ENCODE measurements at regions not wholly inside any gene's neighbourhood (a gene's known extent, or its start where the extent isn't known, plus 50 kb on each side); places are given as distances from the start of the nearest gene placed in this dataset.

DNA sequence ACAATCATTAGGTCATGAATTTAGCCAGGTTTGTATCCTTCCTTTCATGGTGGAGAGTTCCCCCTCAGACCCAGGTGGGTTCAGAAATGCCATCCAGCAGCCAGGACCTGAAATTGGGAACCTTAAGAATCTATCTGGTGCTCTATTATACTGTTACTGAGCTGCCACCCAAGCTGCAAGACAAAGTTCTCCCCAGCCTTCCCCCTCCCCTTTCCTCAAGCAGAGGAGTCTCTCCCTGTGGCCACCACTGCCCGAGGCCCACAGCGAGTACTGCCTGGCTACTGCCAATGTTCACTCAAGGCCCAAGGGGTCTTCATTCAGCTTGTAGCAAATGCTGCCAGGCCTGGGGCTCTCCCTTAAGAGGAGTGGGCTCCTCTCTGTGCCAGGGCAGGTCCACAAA, 133.8 kb downstream of the TMEM38B start:
- DNase-seq (ENCODE audit: low read depth in 3 of 3): no peak

DNA sequence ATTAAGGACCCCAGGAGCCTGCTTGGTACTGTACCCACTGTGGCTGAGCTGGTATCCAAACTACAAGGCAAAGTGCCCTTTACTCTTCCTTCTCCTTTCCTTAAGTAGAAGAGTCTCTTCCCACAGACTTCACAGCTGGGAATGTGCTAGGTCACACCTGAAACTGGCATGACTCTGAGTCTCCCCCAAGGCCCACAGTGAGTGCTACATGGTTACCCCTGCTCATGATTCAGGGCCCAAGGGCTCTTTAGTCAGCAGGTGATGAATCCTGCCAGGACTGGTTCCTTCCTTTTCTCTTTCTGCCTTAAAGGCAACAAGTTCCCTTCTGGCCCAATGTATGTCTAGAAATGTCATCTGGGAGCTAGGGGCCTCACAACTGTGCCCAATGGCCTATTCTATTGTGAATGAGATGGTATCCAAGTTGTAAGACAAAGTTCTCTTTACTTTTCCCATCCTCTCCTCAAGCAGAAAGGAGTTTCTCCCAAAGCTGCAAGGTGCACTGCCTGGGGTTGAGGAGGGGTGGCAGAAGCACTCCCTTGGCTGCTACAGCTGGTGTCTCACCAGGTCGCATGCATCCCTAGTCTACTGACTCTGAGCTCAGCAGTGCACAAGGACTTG, 134.4 kb downstream of the TMEM38B start:
- DNase-seq (ENCODE audit: low read depth in 3 of 3): no peak

DNA sequence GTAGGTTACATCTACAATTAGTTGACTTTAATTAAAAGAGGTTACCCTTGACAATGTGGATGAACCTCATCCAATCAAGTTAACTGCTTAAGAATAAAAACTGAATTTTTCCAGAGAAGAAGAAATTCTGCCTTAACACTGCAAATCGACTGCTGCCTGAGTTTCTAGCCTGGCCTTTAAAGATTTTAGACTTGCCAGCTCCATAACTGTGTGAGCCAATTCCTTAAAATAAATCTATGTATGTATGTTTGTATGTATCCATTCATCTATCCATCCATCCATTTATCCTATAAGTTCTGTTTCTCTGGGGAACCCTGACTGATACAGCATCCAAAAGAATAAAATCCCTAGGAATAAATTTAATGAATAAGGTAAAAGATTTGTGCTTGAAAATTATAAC, 136.1 kb downstream of the TMEM38B start:
- no peak for DNase-seq (ENCODE audit: low read depth in 3 of 3)

DNA sequence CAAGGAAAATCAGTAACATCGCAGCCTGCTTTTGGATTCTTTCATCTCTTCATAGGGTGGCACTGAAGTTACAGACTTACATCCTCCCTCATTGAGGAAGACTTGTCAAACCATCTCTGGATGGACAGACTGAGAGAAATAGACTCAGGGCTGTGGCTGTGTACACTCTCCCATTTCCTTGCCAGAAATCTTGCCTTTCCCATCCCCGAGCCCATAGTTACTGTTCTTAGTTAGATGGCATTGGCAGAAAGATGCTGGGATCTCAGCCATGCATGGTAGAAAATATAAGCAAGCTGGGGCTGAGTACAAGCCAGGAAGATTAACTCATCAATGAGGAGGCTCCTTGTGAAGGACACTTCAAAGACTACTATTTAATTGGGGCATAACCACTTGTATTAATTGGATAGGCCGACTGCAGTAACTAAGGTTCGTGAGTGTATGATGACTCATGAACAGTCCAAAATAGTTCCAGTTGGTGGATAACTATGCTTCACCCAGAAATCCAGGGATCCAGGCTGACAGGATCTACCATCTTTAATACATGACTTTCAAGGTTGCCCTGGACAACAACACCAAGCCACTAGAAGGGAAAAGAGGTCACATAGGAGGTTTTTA, 137.9 kb downstream of the TMEM38B start:
- no peak for DNase-seq (ENCODE audit: low read depth in 3 of 3)

DNA sequence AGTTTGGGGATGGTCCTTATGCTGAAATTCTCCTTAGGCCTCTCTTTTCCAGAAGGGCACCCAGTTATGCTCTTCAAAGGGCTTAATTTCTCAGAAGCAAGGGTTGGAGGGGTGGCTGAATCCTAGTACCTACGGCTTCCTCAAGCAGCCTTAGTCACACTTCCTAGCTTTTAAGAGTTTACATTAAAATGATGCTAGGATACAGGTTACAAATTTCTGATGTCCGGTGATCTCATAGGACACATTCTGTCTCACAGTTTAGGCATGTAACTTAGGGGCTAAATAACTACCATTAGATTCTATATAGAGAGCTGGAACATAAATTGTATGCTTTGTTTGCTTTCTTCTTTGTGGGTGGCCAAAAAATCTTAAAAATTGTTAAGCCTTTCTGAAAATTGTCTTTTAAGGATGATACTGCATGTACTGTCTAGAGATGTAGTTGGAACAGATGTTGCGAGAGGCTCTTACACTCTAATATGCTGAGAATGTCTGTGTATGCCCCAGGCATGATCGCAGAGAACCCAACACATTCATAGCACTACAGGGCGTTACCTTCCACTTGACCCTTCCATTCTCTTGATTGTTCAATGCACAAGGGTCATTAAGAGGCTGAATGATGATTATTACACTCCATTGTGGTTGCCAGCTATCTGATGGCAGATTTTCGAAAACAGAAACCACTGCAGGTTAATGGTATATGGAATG, 139.1 kb downstream of the TMEM38B start:
- no peak for DNase-seq (ENCODE audit: low read depth in 3 of 3)

DNA sequence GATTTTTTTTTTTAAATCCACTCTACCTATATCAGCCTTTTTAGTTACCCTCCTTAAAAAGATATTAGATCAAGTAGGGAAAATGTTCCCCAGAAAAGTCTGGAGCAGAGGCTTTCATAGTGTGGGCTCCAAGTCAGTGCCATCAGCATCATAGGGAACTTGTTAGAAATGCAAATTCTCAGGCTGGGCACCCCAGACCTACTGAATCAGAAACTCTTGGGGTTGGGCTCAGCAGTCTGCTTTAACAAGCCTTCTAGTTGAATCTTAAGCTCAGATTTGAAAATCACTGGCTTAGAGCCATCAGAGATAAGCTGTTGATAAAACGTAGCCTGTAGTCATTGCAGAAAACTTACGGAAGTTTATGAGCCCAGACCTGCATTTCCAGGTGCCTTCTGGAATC, 140.1 kb downstream of the TMEM38B start:
- no peak for DNase-seq (ENCODE audit: low read depth in 3 of 3)

DNA sequence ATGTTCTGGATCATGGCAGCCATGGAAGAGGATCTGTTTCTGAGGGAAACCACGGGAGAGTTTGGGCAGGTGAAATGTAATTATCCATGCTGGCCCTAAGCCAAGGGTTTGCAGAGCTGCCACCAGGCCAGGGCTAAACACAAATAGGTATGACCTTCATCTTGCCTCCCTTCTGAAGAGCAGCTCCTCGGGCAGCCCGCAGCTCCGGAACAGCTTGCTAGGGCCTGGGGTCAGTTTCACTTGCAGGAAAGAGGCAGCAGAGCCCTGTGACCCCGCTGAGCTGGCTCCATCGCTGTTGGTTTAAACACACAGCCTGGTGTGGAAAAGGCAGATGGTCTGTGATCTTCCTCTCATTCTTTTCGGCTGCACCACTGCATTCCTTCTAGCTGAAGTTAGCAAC, 141.4 kb downstream of the TMEM38B start:
- no peak for DNase-seq (ENCODE audit: low read depth in 3 of 3)

DNA sequence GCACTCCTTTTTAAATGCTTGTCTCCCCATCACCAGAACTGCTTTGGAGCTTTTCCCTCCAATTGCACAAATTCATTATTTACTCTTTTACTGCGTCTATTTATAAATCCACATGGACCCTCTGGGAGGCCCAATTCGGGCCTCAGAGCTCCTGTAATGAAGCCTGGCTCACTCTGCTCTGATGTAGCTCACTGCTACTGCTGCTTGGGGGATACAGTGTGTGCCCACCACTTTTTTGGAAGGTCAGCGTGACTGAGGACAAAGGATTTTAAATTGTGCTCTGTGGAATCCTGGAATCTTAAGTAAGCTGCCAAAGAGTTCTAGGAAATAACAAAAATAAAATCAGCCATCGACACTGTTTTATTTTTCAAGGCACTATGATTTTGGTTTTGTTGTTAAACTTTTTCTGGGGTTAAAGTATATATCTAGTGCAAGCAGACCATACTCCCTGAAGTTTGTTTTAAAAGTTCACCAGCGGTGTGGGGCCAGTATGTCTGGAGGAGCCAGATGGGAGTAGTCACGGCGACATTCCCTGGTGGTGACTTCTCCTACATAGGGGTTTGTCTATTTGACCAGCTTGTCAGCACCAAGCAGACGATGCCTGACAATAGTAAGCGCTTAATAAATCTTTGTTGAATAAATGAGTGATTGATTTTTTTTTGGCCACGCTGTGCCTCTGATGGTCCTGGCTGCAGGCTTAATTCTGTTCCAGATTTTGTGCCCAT, 142.8 kb downstream of the TMEM38B start:
- DNase-seq (ENCODE audit: low read depth in 3 of 3): no peak

DNA sequence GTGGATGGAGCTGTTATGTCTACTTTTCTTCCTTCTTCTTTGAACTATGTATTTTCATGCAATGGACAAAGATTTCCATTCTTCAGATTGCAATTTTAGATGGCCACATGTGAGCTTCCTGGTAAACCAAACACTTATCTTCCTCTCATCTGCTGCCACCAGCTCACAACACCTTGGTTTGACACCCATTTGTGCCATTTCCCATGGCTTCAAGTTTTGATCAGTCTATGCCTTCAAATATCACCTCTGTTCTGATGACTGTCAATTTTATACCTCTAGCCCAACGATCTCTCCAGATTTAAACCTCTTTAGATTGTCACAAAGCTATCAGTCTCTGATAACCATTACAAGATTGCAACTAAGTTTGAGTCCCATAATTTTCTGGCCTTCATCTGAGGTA, 147.2 kb downstream of the TMEM38B start:
- no peak for DNase-seq (ENCODE audit: low read depth in 3 of 3)

DNA sequence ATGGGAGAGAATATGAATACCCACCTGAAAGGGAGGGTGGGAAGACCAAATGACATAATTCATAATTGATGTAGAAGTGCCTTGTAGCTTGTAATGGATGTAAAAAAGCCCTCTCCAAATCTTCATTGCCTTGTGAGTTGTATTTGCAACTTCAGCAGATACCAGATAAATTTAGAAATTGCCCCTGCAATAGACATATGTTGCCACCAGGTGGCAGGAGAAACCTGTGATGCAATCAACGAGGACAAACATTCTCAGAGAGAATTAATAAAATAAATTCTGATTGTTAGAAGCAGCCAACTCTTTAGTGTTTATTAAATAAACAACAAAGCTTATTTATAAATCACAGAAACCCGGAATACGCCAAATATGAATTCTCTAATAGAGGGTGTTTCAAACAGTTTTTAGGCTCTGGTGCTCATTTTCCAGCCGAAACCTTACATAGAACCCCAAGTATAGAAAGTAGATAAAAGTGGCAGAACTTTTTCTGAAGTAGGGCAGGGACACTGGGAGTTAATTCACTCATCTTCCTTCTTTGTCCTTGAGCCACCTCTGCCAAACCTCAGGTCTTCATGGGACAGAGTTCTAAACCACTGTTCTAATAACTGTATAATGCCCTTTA, 147.8 kb downstream of the TMEM38B start:
- DNase-seq (ENCODE audit: low read depth in 3 of 3): no peak

DNA sequence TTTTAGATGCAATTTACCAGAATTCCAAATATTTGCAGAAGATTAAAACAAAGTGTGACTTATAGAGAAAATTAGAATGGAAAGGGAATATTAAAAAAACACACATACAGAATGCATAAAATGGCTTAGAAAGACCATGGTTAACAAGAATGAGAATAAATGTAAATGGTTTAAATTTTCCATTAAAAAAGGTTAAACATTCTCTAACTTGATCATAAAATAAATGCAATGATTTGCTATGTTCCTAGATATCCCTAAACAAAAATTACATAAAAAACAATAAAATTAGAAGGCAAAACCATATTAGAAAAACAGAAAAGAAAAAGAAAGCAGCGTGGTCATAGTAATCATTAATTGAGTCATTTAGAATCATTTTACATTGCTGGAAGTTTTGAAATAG, 152.5 kb downstream of the TMEM38B start:
- no peak for DNase-seq (ENCODE audit: low read depth in 3 of 3)

DNA sequence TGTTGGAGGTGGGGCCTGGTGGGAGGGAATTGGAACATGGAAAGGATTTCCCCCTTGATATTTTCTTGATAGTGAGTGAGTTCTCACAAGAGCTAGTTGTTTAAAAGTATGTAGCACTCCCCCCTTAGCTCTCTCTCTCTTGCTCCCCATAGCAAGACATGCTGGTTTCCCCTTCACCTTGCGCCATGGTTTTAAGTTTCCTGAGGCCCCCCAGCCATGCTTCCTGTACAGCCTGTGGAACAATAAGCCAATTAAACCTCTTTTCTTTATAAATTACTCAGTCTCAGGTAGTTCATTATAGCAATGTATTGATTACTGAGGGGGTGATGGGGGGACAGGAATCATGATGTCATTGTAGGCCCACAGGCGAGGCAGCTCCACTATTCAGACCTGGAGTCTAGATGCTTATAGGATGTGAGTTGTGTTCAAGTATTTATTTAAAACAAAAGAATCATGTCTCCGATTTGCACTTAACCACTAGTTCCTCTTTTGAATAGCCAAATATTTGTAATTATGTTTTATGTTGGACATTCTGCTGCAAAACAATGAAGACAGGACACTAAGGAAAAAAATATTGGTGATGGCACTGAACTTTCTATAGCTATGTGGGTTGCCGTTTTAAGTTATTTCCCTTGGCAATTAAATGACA, 156.6 kb downstream of the TMEM38B start:
- DNase-seq (ENCODE audit: low read depth in 3 of 3): no peak

DNA sequence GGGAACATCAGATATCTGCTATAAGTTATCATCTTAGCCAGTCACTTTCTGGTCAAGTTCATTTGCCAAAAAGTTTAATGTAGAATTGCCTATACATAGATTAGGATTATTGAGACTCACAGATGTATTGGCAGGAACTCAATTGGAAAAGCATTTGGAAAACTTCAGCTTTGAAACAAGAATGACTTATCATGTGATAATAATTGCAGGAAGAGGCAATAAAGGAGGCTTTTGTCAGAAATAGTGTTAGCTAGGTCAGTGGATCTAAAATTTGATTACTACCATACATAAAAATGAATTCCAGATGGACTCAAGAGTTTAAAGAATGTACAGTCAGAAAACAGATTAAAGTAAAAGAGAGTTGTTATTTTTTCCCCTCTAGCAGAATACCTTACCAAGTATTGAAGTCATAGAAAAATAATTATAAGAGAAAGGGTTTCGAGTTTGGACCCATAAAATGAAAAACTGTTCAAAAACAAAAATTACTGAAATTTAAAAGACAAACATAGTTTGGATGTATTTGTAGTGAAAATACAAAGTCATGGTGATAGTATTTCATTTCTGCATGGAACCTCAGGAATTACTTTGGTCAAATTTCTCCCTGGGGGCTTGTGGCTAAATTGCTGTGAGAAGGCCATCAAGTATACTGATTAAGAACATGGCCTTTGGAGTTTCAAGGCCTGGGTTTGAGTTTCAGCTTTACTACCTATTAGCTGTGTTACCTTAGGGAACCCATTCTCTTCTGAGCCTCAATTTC, 159.9 kb downstream of the TMEM38B start:
- DNase-seq (ENCODE audit: low read depth in 3 of 3): no peak

DNA sequence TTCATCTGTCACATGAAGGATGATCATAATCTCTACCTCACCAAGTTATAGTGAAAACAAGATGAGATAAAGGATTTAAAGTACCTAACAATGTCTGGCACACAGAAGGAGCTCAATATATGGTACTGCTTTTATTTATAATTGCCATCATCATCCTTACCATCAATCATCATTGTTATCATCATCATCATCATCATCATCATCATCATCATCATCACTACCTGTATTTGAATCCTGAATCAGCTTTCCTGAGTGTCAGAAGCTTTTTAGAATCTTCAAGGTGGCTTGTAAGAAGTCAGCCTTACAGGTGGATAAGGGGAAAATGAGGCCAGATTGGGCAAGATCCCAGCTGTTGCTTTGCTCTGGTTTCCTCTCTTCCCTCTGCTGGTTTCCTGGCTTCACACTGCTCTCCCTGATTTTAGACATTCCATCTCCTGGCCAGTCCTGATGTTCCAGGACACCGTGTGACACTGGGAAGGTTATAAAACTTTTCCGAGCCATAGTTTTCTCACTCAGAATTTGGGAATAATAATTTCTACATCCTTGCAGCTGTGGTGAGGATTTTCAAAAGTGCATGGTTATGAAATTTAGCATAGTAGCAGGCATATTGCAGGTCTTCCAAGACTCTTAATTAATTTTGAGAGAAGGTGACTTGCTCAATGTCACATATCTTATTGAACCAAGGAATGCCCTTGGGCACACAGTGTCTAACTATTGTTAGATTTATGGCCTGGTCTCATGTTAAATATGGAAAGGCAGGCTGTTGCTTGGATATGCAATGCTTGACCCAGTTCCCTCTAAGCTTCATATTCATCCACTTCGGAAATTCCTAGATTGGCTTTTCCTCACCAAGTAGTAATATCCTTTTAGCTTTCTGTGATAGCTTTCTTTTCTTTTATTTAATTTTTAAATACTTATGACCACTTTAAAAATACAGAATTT, 160.7 kb downstream of the TMEM38B start:
- DNase-seq (ENCODE audit: low read depth in 3 of 3): no peak

DNA sequence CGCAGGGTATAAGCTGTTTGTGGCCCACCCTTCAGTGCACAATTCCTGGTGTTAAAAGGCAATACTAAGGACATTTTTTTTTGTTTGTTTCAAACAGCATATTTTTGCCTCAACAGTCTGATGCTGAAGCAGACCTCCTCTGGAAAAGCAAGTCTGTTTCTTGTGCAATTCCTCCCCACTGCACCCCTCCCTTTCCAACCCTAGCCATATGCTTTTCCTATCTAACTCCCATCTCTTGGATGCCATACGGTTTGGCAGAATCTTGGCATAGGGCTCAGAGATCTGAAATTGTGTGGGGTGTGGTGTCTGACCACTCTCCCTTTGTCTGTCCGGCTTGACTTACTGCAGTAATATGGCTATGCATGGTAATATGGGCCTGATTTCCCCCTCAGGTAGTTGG, 161.6 kb downstream of the TMEM38B start:
- DNase-seq (ENCODE audit: low read depth in 3 of 3): no peak

DNA sequence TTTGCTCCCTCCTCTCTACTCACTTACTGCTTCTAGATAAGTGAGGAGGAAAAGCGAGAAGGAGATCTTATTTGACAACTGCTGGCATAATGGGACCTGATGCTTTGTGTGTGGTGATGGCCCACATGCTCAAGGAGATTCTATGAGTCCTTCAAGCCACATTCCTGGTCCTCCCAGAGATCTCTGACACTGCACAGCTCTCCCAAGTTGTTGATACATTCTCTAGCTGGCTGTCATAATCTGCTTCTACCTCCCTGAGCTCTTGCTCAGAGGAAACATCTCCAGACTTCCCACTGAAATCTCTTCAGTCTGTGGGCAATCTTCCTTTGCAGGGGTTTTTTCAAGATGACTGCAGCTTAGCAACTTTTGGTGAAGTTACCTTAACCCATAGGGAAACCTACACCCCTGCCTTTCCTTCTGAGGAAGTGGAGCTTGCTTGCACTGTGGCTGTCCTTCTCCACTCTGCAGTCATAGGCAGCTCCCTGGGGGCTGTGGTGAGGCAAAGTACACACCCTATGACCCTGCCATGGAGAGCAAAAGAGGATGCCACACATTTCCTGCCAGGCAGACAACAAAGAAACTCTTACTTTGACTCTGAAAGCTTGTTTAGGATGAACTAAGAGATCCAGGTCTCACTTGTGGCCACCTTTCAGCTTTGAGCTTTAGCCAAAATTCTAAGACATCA, 163.8 kb downstream of the TMEM38B start:
- no peak for DNase-seq (ENCODE audit: low read depth in 3 of 3)

DNA sequence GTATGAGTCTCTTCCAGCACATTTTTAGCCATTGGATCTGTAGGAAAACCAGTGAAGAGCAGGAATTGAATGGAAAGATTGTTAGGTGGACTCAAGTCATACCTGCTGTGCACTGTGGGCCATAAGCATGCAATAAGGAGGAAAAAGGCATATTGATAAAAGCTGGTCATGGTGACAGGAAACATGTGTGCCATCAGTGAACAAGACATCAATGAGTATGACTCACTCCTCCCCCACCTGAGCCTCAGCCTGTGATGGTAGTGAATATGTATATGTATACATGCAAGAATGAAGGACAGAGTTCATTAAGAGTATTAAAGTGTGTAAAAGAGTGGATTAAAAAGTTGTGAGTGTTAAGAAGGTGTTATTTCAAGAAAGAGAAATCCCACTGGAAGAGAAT, 164.5 kb downstream of the TMEM38B start:
- no peak for DNase-seq (ENCODE audit: low read depth in 3 of 3)

DNA sequence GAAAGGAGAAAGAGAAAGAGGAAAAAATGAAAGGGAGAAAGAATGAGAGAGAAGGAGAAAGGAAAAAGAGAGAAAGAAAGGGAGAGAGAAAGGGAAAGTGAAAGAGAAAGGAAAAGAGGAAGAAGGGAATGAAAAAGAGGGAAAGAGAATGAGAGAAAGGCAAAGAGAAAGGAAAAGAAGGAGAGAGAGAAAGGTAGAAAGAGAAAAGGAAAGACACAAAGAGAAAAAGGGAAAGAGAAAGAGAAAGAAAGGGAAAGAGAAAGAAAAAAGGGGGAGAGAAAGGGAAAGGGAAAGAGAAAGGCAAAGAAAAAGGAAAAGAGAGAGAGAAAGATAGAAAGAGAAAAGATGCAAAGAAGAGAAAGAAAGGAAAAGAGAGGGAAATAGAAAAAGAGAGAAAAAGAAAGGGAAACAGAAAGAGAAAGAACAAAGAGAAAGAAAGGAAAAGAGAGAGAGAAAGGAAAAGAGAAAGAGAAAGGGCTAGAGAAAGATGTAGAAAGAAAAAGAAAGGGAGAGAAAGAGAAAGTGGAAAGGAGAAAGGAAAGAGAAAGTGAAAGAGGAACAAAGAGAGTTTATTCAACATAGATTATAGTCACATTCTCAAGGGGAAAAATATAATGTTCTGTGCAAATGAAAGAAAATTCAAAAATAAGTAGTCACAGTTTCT, 165.2 kb downstream of the TMEM38B start:
- no peak for DNase-seq (ENCODE audit: low read depth in 3 of 3)

DNA sequence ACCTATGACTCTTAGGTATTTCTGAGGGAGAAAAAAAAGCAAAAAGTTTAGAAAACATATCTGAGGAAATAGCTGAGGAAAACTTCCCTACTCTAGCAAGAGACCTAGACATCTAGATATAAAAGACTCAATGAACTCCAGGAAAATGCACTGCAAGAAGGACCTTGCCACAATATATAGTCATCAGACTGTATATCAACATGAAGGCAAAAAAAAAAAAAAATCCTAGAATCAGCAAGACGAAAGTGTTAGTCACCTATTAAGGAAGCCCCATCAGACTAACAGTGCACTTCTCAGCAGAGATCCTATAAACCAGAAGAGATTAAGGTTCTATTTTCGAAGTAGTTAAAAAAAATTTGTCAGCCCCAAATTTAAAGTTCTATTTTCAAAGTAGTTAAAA, 166.2 kb downstream of the TMEM38B start:
- DNase-seq (ENCODE audit: low read depth in 3 of 3): no peak
